ENCODE measurements at regions not wholly inside any gene's neighbourhood (a gene's known extent, or its start where the extent isn't known, plus 50 kb on each side); places are given as distances from the start of the nearest gene placed in this dataset.

- DNase-seq (ENCODE audit: low read depth in 1 of 2, low spot score in 1 of 2): no peak
- H3K27me3 ChIP-seq: no peaks in the 10 kb centered on the region
- H3K27ac ChIP-seq: no peak overlapping the region
- no peaks in the 10 kb centered on the region for H3K36me3 ChIP-seq
- no peaks in the 10 kb centered on the region for H3K9me3 ChIP-seq (ENCODE audit: low read depth)
- no peak for TF ChIP-seq CTCF (IDR thresholded peaks at IDR 0.05; ENCODE audit: low read depth, low read length)
- H3K4me1 ChIP-seq (ENCODE audit: low read depth): no peaks in the 10 kb centered on the region
- no peak overlapping the region for H3K4me3 ChIP-seq
Observed at GRCh38 chr5:104998572-104998971, 1436.0 kb upstream of the NUDT12 start.

- DNase-seq (ENCODE audit: low read depth in 1 of 2, low spot score in 1 of 2): no peak
- no peak overlapping the region for H3K27ac ChIP-seq
- no peaks in the 10 kb centered on the region for H3K27me3 ChIP-seq
- no peak for TF ChIP-seq CTCF (IDR thresholded peaks at IDR 0.05; ENCODE audit: low read depth, low read length)
- no peaks in the 10 kb centered on the region for H3K4me1 ChIP-seq (ENCODE audit: low read depth)
- no peaks in the 10 kb centered on the region for H3K9me3 ChIP-seq (ENCODE audit: low read depth)
- H3K4me3 ChIP-seq: no peak overlapping the region
- H3K36me3 ChIP-seq: no peaks in the 10 kb centered on the region
Observed at GRCh38 chr5:104998169-104998568, 1435.6 kb upstream of the NUDT12 start.

- no peak overlapping the region for H3K27ac ChIP-seq
- TF ChIP-seq CTCF (IDR thresholded peaks at IDR 0.05; ENCODE audit: low read depth, low read length): no peak
Observed at GRCh38 chr5:104987074-104987473, 1424.5 kb upstream of the NUDT12 start.

DNA sequence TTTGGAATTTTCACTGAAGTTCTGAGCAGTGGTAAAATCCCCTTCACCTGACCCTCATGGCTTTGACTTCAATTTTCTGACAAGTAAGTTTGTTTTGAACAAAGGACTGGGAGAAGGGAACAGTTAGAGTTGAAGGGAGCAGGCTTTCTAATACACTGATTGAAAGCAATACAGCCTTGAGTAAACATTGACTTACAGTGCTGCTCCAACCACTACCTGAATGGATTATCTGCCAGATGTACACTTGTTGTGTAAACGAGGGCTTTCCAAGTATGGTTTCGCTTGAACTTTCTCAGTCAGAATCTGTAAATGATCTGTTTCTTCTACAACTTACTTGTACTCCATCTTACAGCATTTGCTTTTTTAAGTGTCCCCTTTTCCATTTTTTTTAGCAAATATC lies 1414.9 kb upstream of the NUDT12 start:
- Histone ChIP-seq H3K4me3 (no peak overlapping the region), H3K9me3 (ENCODE audit: low read depth) (no peaks in the 10 kb centered on the region), H3K36me3 (no peaks in the 10 kb centered on the region), H3K27me3 (no peaks in the 10 kb centered on the region), H3K4me1 (ENCODE audit: low read depth) (no peaks in the 10 kb centered on the region), H3K27ac (no peak overlapping the region)
- TF ChIP-seq CTCF (IDR thresholded peaks at IDR 0.05; ENCODE audit: low read depth, low read length): no peak
- no peak for DNase-seq (ENCODE audit: low read depth in 1 of 2, low spot score in 1 of 2)

More at GRCh38 chr5:104987074-104987473, 1424.5 kb upstream of the NUDT12 start:
- Histone ChIP-seq H3K36me3 (no peaks in the 10 kb centered on the region), H3K4me3 (no peak overlapping the region), H3K4me1 (ENCODE audit: low read depth) (no peaks in the 10 kb centered on the region), H3K9me3 (ENCODE audit: low read depth) (no peaks in the 10 kb centered on the region), H3K27me3 (no peaks in the 10 kb centered on the region)
- DNase-seq (ENCODE audit: low read depth in 1 of 2, low spot score in 1 of 2): no peak

GRCh38 chr5:104967806-104968410 lies 1405.3 kb upstream of the NUDT12 start:
- H3K36me3 ChIP-seq: no peaks in the 10 kb centered on the region
- no peaks in the 10 kb centered on the region for H3K9me3 ChIP-seq (ENCODE audit: low read depth)
- no peaks in the 10 kb centered on the region for H3K27me3 ChIP-seq
- TF ChIP-seq CTCF (IDR thresholded peaks at IDR 0.05; ENCODE audit: low read depth, low read length): no peak
- H3K4me1 ChIP-seq (ENCODE audit: low read depth): no peaks in the 10 kb centered on the region
- no peak overlapping the region for H3K27ac ChIP-seq
- no peak overlapping the region for H3K4me3 ChIP-seq
- no peak for DNase-seq (ENCODE audit: low read depth in 1 of 2, low spot score in 1 of 2)
